ENCODE measurements at regions not wholly inside any gene's neighbourhood (a gene's known extent, or its start where the extent isn't known, plus 50 kb on each side); places are given as distances from the start of the nearest gene placed in this dataset.
A peak's percentile ranks its signal among the peaks of the same experiment; 100 is the strongest.

DNA sequence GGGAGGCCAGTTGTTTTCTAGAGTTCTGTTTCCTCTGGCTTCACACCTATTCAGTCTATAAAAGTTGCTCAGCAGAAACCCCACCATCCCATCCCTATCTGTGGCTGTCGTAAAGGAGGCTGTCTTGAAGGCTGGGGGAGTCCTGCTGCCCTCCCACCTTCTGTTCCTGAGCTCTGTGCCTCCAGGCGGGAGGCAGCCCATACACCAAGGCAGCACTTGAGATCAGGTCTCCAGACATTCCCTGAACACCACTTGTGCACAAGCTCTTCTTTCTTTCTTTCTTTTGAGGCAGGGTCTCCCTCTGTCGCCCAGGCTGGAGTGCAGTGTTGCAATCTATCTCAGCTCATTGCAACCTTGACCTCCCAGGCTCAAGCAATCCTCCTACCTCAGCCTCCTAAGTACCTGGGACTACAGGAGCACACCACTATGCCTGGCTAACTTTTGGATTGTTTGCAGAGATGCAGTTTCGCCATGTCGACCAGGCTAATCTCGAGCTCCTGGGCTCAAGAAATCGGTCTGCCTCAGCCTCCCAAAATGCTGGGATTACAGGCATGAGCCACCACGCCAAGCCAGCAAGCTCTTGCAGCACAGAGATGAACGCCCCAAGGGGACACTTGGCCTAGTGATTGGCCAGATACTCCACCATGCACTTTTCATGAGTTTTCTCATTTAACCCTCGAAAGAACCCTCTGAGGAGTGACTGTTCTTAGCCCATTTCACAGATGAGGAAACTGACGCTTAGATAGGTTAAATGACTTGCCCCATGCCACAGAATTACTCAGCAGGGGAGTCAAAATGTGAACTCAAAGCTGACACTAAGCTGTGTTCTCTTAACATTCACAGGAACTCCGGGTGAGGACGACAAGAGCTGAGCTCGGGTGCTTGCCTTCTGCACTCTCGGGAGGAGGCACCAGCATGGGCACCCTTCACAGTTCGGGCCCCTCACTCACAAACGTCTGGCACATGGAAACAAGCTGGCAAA is 55.8 kb upstream of the ENPP6 start:
- no peak for DNase-seq (ENCODE audit: low read depth in 1 of 2, low spot score in 1 of 2)
- no peak for TF ChIP-seq JUND (IDR thresholded peaks at IDR 0.05; ENCODE audit: low read depth)
- in situ Hi-C loops (cut with HindIII; ENCODE audit: low pct_unique_long_range_greater_than_20kb, low sequenced_read_pairs): no loop called here

- in situ Hi-C loops (cut with HindIII; ENCODE audit: low pct_unique_long_range_greater_than_20kb, low sequenced_read_pairs): no loop called here
- no peak for DNase-seq (ENCODE audit: low read depth in 1 of 2, low spot score in 1 of 2)
- TF ChIP-seq JUND (IDR thresholded peaks at IDR 0.05; ENCODE audit: low read depth): no peak
Measured at GRCh38 chr4:184270808-184271413, 53.2 kb upstream of the ENPP6 start.

- no peak for TF ChIP-seq JUND (IDR thresholded peaks at IDR 0.05; ENCODE audit: low read depth)
- no peak for DNase-seq (ENCODE audit: low read depth in 1 of 2, low spot score in 1 of 2)
- in situ Hi-C loops (cut with HindIII; ENCODE audit: low pct_unique_long_range_greater_than_20kb, low sequenced_read_pairs): no loop called here
Measured at GRCh38 chr4:184269879-184270430, 52.3 kb upstream of the ENPP6 start.

DNA sequence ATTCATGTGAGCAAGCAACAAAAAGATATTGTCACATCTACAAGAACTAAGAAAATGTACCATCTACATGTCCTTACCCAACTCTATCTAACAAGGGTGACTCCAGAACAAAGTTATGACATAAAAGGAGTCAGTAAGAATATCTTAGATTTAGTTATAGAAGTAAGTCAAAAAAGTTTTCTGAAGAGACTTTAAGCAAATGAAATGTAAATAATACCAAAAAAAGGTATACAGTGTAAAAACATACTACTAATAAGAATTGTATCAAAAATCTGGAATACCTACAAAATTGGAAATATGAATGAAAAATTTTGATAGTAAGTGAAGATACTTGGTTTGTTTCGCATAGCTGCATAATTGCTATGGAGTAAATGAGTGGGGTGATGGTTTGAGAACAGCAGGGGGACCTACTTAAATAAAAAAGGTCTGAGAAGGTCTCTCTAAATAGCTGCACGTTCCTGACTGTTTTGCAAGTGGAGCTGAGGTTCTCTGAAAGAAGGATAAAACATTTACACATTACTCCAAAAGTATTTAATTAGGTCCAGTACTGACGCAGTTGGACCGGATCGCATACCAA is 51.0 kb upstream of the ENPP6 start:
- in situ Hi-C loops (cut with HindIII; ENCODE audit: low pct_unique_long_range_greater_than_20kb, low sequenced_read_pairs): no loop called here
- no peak for TF ChIP-seq JUND (IDR thresholded peaks at IDR 0.05; ENCODE audit: low read depth)
- DNase-seq (ENCODE audit: low read depth in 1 of 2, low spot score in 1 of 2): no peak

GRCh38 chr4:184267673-184268583 is 50.3 kb upstream of the ENPP6 start:
- DNase-seq (ENCODE audit: low read depth in 1 of 2, low spot score in 1 of 2): peak; percentile 19 to 77
- TF ChIP-seq JUND (IDR thresholded peaks at IDR 0.05; ENCODE audit: low read depth): no peak
- in situ Hi-C loops (cut with HindIII; ENCODE audit: low pct_unique_long_range_greater_than_20kb, low sequenced_read_pairs): no loop called here
